Kidney epithelial cell (primary cell): ENCODE measurements at regions not wholly inside any gene's neighbourhood (a gene's known extent, or its start where the extent isn't known, plus 50 kb on each side); places are given as distances from the start of the nearest gene placed in this dataset.

ENCODE experiments used
- DNase-seq: peaks from one replicate; pipeline ENCODE4 v3.0.0-alpha.2; 2010; ENCODE audit warnings: low read depth
- H3K27me3 ChIP-seq: 2 replicates; pipeline ENCODE4 v1.6.0; 2011; ENCODE audit warnings: low read length; ENCODE audit not compliant: control insufficient read depth, insufficient read depth
- H3K36me3 ChIP-seq: 2 replicates; pipeline ENCODE4 v1.5.1; 2011; ENCODE audit warnings: low read length; ENCODE audit not compliant: control insufficient read depth, insufficient read depth
- H3K4me3 ChIP-seq: 2 replicates; pipeline ENCODE4 v1.5.1; 2011; ENCODE audit warnings: low read depth, mild to moderate bottlenecking, control low read depth, low read length
- TF ChIP-seq, protein P1 (sequence below): IDR thresholded peaks from 2 replicates; pipeline ENCODE4 v1.5.1; 2011; ENCODE audit warnings: mild to moderate bottlenecking, moderate library complexity, low read length, control low read depth, inconsistent platforms; ENCODE audit not compliant: insufficient read depth, poor library complexity, severe bottlenecking

DNA sequence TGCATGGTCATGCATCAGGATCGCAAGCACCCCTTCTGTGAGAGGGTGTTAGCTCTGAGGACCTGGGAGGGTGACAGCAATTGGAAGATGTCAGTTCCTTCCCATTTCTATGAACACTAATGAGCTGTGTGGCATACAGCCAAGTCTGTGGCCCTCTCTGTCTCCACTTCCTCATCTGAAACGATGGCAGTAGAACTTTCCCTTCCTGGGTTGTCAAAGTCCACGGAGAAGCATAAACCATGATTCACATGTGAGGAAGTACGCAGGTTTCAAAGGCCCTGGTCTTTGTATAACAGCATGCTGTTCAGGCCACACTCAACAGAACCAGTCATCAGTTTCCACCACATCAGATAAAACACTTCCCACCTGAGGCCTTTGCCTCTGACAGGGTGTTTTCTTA is 167.4 kb upstream of the RAB6C start:
- no peaks in the 10 kb centered on the region for H3K27me3 ChIP-seq
- TF ChIP-seq, protein P1, sequence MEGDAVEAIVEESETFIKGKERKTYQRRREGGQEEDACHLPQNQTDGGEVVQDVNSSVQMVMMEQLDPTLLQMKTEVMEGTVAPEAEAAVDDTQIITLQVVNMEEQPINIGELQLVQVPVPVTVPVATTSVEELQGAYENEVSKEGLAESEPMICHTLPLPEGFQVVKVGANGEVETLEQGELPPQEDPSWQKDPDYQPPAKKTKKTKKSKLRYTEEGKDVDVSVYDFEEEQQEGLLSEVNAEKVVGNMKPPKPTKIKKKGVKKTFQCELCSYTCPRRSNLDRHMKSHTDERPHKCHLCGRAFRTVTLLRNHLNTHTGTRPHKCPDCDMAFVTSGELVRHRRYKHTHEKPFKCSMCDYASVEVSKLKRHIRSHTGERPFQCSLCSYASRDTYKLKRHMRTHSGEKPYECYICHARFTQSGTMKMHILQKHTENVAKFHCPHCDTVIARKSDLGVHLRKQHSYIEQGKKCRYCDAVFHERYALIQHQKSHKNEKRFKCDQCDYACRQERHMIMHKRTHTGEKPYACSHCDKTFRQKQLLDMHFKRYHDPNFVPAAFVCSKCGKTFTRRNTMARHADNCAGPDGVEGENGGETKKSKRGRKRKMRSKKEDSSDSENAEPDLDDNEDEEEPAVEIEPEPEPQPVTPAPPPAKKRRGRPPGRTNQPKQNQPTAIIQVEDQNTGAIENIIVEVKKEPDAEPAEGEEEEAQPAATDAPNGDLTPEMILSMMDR = no peak
- H3K4me3 ChIP-seq = no peak overlapping the region
- no peaks in the 10 kb centered on the region for H3K36me3 ChIP-seq
- DNase-seq = no peak

DNA sequence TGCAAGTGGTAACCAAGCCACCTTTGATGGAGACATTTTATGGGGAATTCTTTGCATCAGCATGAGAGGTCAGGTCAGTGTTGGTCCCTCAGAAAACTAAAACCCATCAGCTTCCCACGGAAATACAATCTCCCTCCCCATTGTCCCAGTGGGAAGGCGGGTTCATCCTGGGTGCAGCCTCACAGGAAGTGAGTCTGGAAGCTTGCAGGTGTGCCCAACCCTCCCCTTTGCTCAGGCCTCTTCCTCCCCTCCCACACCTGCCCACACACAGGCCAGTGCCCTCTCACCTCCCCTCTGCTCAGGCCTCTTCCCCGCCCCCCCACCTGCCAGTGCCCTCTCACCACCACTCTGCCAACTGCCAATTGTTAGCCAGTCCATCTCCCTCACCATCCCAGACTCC is 166.8 kb upstream of the RAB6C start:
- DNase-seq = no peak
- no peaks in the 10 kb centered on the region for H3K27me3 ChIP-seq
- TF ChIP-seq, protein P1 = no peak
- H3K4me3 ChIP-seq = no peak overlapping the region
- no peaks in the 10 kb centered on the region for H3K36me3 ChIP-seq

DNA sequence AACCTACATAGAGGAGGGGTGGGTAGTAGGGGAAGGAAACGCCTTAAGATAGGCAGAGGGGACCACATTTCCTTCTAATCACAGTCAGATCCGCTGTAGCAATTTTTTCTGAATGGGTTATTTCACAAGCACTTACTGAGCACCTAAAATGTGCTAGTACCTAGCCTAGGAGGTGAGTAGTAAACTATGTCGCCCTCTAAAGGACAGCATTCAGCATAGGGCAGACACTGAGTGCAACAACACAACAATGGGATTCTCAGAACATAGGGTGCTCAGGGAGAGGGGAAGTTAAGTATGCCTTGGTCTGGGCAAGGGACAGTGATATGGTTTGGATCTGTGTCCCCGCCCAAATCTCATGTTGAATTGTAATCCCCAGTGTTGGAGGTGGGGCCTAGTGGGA is 166.1 kb upstream of the RAB6C start:
- no peak for DNase-seq
- no peak overlapping the region for H3K4me3 ChIP-seq
- no peaks in the 10 kb centered on the region for H3K27me3 ChIP-seq
- H3K36me3 ChIP-seq = no peaks in the 10 kb centered on the region
- TF ChIP-seq, protein P1 = no peak

DNA sequence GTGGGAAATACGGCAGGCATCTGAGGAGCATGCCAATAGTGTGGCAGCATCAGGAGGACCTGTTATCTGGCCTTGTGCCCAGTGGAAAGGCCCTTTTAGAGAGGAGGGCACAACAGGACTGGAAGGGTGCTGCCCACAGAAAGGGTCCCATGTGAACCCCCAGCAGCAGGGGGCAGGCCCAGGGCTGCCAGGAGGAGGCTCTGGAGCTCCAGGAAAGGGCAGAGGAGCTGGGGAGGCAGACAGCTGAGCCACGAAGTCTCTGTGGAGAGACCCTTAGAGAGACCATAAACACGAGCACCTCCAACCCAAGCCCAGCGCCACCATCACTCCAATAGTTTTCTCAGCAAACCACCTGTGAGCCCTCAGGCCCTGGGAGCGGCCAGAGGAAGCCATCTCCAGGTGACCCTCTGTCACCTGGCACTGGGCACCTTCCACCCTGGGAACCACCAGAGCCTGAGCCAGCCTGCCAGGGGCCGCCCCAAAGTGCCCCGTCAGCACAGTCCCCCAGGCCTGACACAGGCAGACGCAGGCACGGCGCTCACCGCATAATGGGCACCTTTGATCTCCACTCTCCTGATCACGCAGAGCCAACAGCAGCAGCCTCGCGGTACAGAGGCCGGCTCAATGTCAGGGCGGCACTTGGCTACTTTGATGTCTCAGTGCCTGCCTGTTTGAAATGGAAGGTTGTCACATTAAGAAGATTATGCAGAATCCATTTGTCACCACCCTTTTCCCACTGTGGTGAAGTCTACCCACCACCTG is 162.5 kb upstream of the RAB6C start:
- Histone ChIP-seq H3K4me3 (no peak overlapping the region), H3K27me3 (no peaks in the 10 kb centered on the region), H3K36me3 (no peaks in the 10 kb centered on the region)
- TF ChIP-seq, protein P1 = no peak
- no peak for DNase-seq

DNA sequence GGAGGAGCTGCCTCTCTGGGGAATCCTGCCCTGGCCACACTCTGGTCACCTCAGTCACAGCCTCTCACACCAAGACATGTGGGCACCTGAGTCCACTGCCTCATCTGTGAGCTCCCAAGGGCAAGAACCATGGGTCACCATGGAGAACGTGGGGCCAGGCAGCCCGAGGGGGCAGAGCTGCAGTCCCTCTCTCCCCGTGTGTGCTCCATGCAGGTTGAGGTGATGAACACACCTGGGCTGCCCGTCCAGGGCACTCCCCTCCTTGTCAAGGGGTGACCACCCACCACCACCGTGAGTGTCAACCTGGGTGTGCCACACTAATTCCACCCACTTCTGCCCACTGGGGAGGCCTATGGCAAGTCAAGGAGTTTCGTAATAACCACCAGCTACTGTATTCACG is 159.6 kb upstream of the RAB6C start:
- Histone ChIP-seq H3K36me3 (no peaks in the 10 kb centered on the region), H3K27me3 (no peaks in the 10 kb centered on the region), H3K4me3 (no peak overlapping the region)
- TF ChIP-seq, protein P1 = no peak
- no peak for DNase-seq

DNA sequence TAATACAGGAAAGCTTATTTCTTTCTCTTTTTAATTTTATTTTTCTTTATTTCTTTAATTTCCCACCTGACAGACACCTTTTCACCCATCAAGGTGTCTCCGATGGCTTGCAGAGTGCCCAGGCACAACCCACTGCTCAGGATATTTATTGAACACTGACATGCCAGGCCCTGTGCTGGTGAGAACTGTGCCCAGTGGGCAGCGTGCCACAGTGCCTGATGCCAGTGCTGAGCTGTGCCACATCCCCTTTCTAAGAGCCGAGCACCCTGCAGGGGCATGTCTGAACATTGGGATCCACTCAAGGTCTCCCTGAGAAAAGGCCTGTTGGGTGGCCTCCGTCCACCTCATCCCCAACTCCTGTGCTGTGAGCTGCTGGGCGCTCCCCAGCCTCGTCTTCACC is 158.6 kb upstream of the RAB6C start:
- TF ChIP-seq, protein P1 = no peak
- Histone ChIP-seq H3K36me3 (no peaks in the 10 kb centered on the region), H3K4me3 (no peak overlapping the region), H3K27me3 (no peaks in the 10 kb centered on the region)
- DNase-seq = no peak
